ENCODE measurements at regions not wholly inside any gene's neighbourhood (a gene's known extent, or its start where the extent isn't known, plus 50 kb on each side); places are given as distances from the start of the nearest gene placed in this dataset.
A peak's percentile ranks its signal among the peaks of the same experiment; 100 is the strongest.

- no peaks in the 10 kb centered on the region for H3K36me3 ChIP-seq (ENCODE audit: control insufficient read depth, insufficient read depth, low read length)
- WGBS (ENCODE audit: insufficient coverage), result 88% methylated on average over 1 of the region's 3 CpGs
- no peak overlapping the region for H3K27ac ChIP-seq (ENCODE audit: low read depth, low read length)
- no peaks in the 10 kb centered on the region for H3K9me3 ChIP-seq (ENCODE audit: control insufficient read depth, insufficient read depth, low read length)
- H3K27me3 ChIP-seq (ENCODE audit: control insufficient read depth, insufficient read depth, low read length), result no peaks in the 10 kb centered on the region
- no peaks in the 10 kb centered on the region for H3K4me1 ChIP-seq (ENCODE audit: control insufficient read depth, insufficient read depth, low read length)
- no peak for DNase-seq (ENCODE audit: low read depth in 4 of 6, low spot score in 6 of 6)
- no peak overlapping the region for H3K4me3 ChIP-seq (ENCODE audit: low read depth, low read length)
These were observed 239.1 kb downstream of the TSN start for GRCh38 chr2:121994238-121995206.

- Histone ChIP-seq H3K27ac (ENCODE audit: low read depth, low read length) (no peak overlapping the region), H3K36me3 (ENCODE audit: control insufficient read depth, insufficient read depth, low read length) (no peaks in the 10 kb centered on the region), H3K9me3 (ENCODE audit: control insufficient read depth, insufficient read depth, low read length) (no peaks in the 10 kb centered on the region), H3K27me3 (ENCODE audit: control insufficient read depth, insufficient read depth, low read length) (no peaks in the 10 kb centered on the region), H3K4me3 (ENCODE audit: low read depth, low read length) (no peak overlapping the region), H3K4me1 (ENCODE audit: control insufficient read depth, insufficient read depth, low read length) (no peaks in the 10 kb centered on the region)
- DNase-seq (ENCODE audit: low read depth in 4 of 6, low spot score in 6 of 6), result no peak
- WGBS (ENCODE audit: insufficient coverage), result 100% methylated on average over 1 of the region's 4 CpGs
These were observed 243.3 kb downstream of the TSN start for GRCh38 chr2:121998751-121999150.

GRCh38 chr2:121999264-121999663 is 243.8 kb downstream of the TSN start:
- 66% methylated on average over 5 of the region's 6 CpGs for WGBS (ENCODE audit: insufficient coverage)
- Histone ChIP-seq H3K4me3 (ENCODE audit: low read depth, low read length) (no peak overlapping the region), H3K27me3 (ENCODE audit: control insufficient read depth, insufficient read depth, low read length) (no peaks in the 10 kb centered on the region), H3K36me3 (ENCODE audit: control insufficient read depth, insufficient read depth, low read length) (no peaks in the 10 kb centered on the region), H3K27ac (ENCODE audit: low read depth, low read length) (no peak overlapping the region), H3K9me3 (ENCODE audit: control insufficient read depth, insufficient read depth, low read length) (no peaks in the 10 kb centered on the region), H3K4me1 (ENCODE audit: control insufficient read depth, insufficient read depth, low read length) (no peaks in the 10 kb centered on the region)
- DNase-seq (ENCODE audit: low read depth in 4 of 6, low spot score in 6 of 6), result peak in 1 of 6 donors; percentile 53

- no peak for DNase-seq (ENCODE audit: low read depth in 4 of 6, low spot score in 6 of 6)
- Histone ChIP-seq H3K27ac (ENCODE audit: low read depth, low read length) (no peak overlapping the region), H3K4me3 (ENCODE audit: low read depth, low read length) (no peak overlapping the region), H3K4me1 (ENCODE audit: control insufficient read depth, insufficient read depth, low read length) (no peaks in the 10 kb centered on the region), H3K9me3 (ENCODE audit: control insufficient read depth, insufficient read depth, low read length) (no peaks in the 10 kb centered on the region), H3K27me3 (ENCODE audit: control insufficient read depth, insufficient read depth, low read length) (no peaks in the 10 kb centered on the region), H3K36me3 (ENCODE audit: control insufficient read depth, insufficient read depth, low read length) (no peaks in the 10 kb centered on the region)
- 96% methylated on average over 18 of the region's 21 CpGs for WGBS (ENCODE audit: insufficient coverage)
These were observed 245.3 kb downstream of the TSN start for GRCh38 chr2:122000556-122001340.

GRCh38 chr2:122001441-122001874 is 246.0 kb downstream of the TSN start:
- H3K27me3 ChIP-seq (ENCODE audit: control insufficient read depth, insufficient read depth, low read length), result no peaks in the 10 kb centered on the region
- 83% methylated on average over 6 of the region's 7 CpGs for WGBS (ENCODE audit: insufficient coverage)
- no peak for DNase-seq (ENCODE audit: low read depth in 4 of 6, low spot score in 6 of 6)
- H3K4me3 ChIP-seq (ENCODE audit: low read depth, low read length), result no peak overlapping the region
- H3K27ac ChIP-seq (ENCODE audit: low read depth, low read length), result no peak overlapping the region
- H3K4me1 ChIP-seq (ENCODE audit: control insufficient read depth, insufficient read depth, low read length), result no peaks in the 10 kb centered on the region
- H3K36me3 ChIP-seq (ENCODE audit: control insufficient read depth, insufficient read depth, low read length), result no peaks in the 10 kb centered on the region
- no peaks in the 10 kb centered on the region for H3K9me3 ChIP-seq (ENCODE audit: control insufficient read depth, insufficient read depth, low read length)

GRCh38 chr2:122003196-122003940 is 247.9 kb downstream of the TSN start:
- peak in 3 of 6 donors; percentile 17 to 92 (median 26) for DNase-seq (ENCODE audit: low read depth in 4 of 6, low spot score in 6 of 6)
- H3K4me1 ChIP-seq (ENCODE audit: control insufficient read depth, insufficient read depth, low read length), result peaks cover 2% of the 10 kb centered on the region
- H3K4me3 ChIP-seq (ENCODE audit: low read depth, low read length), result no peak overlapping the region
- no peak overlapping the region for H3K27ac ChIP-seq (ENCODE audit: low read depth, low read length)
- no peaks in the 10 kb centered on the region for H3K9me3 ChIP-seq (ENCODE audit: control insufficient read depth, insufficient read depth, low read length)
- WGBS (ENCODE audit: insufficient coverage), result 79% methylated on average over 6 of the region's 11 CpGs
- no peaks in the 10 kb centered on the region for H3K36me3 ChIP-seq (ENCODE audit: control insufficient read depth, insufficient read depth, low read length)
- H3K27me3 ChIP-seq (ENCODE audit: control insufficient read depth, insufficient read depth, low read length), result no peaks in the 10 kb centered on the region

GRCh38 chr2:122007126-122007525 is 251.7 kb downstream of the TSN start:
- 44% methylated on average over 2 of the region's 5 CpGs for WGBS (ENCODE audit: insufficient coverage)
- H3K4me1 ChIP-seq (ENCODE audit: control insufficient read depth, insufficient read depth, low read length), result peaks cover 5% of the 10 kb centered on the region
- no peaks in the 10 kb centered on the region for H3K27me3 ChIP-seq (ENCODE audit: control insufficient read depth, insufficient read depth, low read length)
- no peaks in the 10 kb centered on the region for H3K9me3 ChIP-seq (ENCODE audit: control insufficient read depth, insufficient read depth, low read length)
- no peaks in the 10 kb centered on the region for H3K36me3 ChIP-seq (ENCODE audit: control insufficient read depth, insufficient read depth, low read length)
- H3K4me3 ChIP-seq (ENCODE audit: low read depth, low read length), result no peak overlapping the region
- DNase-seq (ENCODE audit: low read depth in 4 of 6, low spot score in 6 of 6), result no peak
- no peak overlapping the region for H3K27ac ChIP-seq (ENCODE audit: low read depth, low read length)

- Histone ChIP-seq H3K27ac (ENCODE audit: low read depth, low read length) (no peak overlapping the region), H3K4me1 (ENCODE audit: control insufficient read depth, insufficient read depth, low read length) (peaks cover 5% of the 10 kb centered on the region), H3K36me3 (ENCODE audit: control insufficient read depth, insufficient read depth, low read length) (no peaks in the 10 kb centered on the region), H3K9me3 (ENCODE audit: control insufficient read depth, insufficient read depth, low read length) (no peaks in the 10 kb centered on the region), H3K4me3 (ENCODE audit: low read depth, low read length) (no peak overlapping the region), H3K27me3 (ENCODE audit: control insufficient read depth, insufficient read depth, low read length) (no peaks in the 10 kb centered on the region)
- WGBS (ENCODE audit: insufficient coverage), result 80% methylated on average over 4 of the region's 5 CpGs
- no peak for DNase-seq (ENCODE audit: low read depth in 4 of 6, low spot score in 6 of 6)
These were observed 252.1 kb downstream of the TSN start for GRCh38 chr2:122007577-122007976.

GRCh38 chr2:122009561-122009960 is 254.1 kb downstream of the TSN start:
- no peak for DNase-seq (ENCODE audit: low read depth in 4 of 6, low spot score in 6 of 6)
- Histone ChIP-seq H3K27me3 (ENCODE audit: control insufficient read depth, insufficient read depth, low read length) (no peaks in the 10 kb centered on the region), H3K27ac (ENCODE audit: low read depth, low read length) (no peak overlapping the region), H3K4me3 (ENCODE audit: low read depth, low read length) (no peak overlapping the region), H3K9me3 (ENCODE audit: control insufficient read depth, insufficient read depth, low read length) (no peaks in the 10 kb centered on the region), H3K4me1 (ENCODE audit: control insufficient read depth, insufficient read depth, low read length) (peaks cover 5% of the 10 kb centered on the region), H3K36me3 (ENCODE audit: control insufficient read depth, insufficient read depth, low read length) (no peaks in the 10 kb centered on the region)
- WGBS (ENCODE audit: insufficient coverage), result 70% methylated on average over 3 of the region's 3 CpGs

All from spinal cord (tissue), 9 donors.